ENCODE measurements at regions not wholly inside any gene's neighbourhood (a gene's known extent, or its start where the extent isn't known, plus 50 kb on each side); places are given as distances from the start of the nearest gene placed in this dataset.

GRCh38 chr5:33167541-33167940 is 273.2 kb upstream of the TARS1 start:
- POLR2A ChIA-PET, result interaction anchor here (1.2 kb wide), 1 partner anchor 1140 kb away, joined by 3 read pairs; no protein-coding TSS in a partner anchor
- TF ChIP-seq, protein P1, sequence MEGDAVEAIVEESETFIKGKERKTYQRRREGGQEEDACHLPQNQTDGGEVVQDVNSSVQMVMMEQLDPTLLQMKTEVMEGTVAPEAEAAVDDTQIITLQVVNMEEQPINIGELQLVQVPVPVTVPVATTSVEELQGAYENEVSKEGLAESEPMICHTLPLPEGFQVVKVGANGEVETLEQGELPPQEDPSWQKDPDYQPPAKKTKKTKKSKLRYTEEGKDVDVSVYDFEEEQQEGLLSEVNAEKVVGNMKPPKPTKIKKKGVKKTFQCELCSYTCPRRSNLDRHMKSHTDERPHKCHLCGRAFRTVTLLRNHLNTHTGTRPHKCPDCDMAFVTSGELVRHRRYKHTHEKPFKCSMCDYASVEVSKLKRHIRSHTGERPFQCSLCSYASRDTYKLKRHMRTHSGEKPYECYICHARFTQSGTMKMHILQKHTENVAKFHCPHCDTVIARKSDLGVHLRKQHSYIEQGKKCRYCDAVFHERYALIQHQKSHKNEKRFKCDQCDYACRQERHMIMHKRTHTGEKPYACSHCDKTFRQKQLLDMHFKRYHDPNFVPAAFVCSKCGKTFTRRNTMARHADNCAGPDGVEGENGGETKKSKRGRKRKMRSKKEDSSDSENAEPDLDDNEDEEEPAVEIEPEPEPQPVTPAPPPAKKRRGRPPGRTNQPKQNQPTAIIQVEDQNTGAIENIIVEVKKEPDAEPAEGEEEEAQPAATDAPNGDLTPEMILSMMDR (IDR thresholded peaks at IDR 0.05; ENCODE audit: unreplicated experiment), result no peak
- CTCF ChIA-PET, result interaction anchor here (0.6 kb wide), 1 partner anchor 9 kb away, joined by 3 read pairs; no protein-coding TSS in a partner anchor
- DNase-seq (ENCODE audit: unreplicated experiment), result no peak
- no peak overlapping the region for H3K4me3 Mint-ChIP-seq (ENCODE audit: unreplicated experiment)
- no peaks in the 10 kb centered on the region for H3K36me3 Mint-ChIP-seq (ENCODE audit: insufficient read depth, unreplicated experiment)
- no peaks in the 10 kb centered on the region for H3K4me1 Mint-ChIP-seq (ENCODE audit: insufficient read depth, unreplicated experiment)
- H3K27me3 Mint-ChIP-seq (ENCODE audit: insufficient read depth, unreplicated experiment), result no peaks in the 10 kb centered on the region
- H3K27ac Mint-ChIP-seq (ENCODE audit: low read depth, unreplicated experiment), result no peak overlapping the region
- H3K9me3 Mint-ChIP-seq (ENCODE audit: unreplicated experiment), result peaks cover 15% of the 10 kb centered on the region
- intact Hi-C loops (cut with micrococcal nuclease), result no loop called here
- no TSS peak for BruUV-seq (replicated peaks)

DNA sequence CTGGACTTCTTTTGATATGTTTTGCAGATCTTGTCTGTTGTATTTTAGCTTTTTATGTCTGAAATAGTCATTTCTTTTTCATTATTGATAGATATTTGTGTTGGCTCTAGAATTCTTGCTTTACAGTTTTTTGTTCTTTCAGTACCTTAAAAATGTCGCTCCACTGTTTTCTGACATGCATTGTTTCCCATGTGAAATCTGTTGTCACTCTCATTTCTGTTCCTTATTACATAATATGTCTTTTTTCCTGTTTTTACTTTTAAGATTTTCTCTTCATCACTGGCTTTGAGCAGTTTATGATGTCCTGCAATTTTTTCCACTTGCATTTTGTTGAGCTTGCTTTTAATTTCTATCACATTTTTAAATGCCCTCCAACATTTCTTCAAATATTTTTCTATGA is 270.4 kb upstream of the TARS1 start:
- Mint-ChIP-seq H3K4me3 (ENCODE audit: unreplicated experiment) (no peak overlapping the region), H3K27ac (ENCODE audit: low read depth, unreplicated experiment) (no peak overlapping the region), H3K4me1 (ENCODE audit: insufficient read depth, unreplicated experiment) (no peaks in the 10 kb centered on the region), H3K27me3 (ENCODE audit: insufficient read depth, unreplicated experiment) (no peaks in the 10 kb centered on the region), H3K9me3 (ENCODE audit: unreplicated experiment) (peaks cover 15% of the 10 kb centered on the region), H3K36me3 (ENCODE audit: insufficient read depth, unreplicated experiment) (no peaks in the 10 kb centered on the region)
- POLR2A ChIA-PET, result interaction anchor here (1.1 kb wide), 1 partner anchor 17 kb away, joined by 4 read pairs; no protein-coding TSS in a partner anchor
- TF ChIP-seq, protein P1 (IDR thresholded peaks at IDR 0.05; ENCODE audit: unreplicated experiment), result no peak
- BruUV-seq (replicated peaks), result no TSS peak
- no peak for DNase-seq (ENCODE audit: unreplicated experiment)
- CTCF ChIA-PET, result interaction anchor here (0.6 to 1.1 kb wide), 2 partner anchors 20 to 318 kb away, joined by 3 read pairs; no protein-coding TSS in a partner anchor
- intact Hi-C loops (cut with micrococcal nuclease), result no loop called here

- no peak overlapping the region for H3K27ac Mint-ChIP-seq (ENCODE audit: low read depth, unreplicated experiment)
- no peaks in the 10 kb centered on the region for H3K4me1 Mint-ChIP-seq (ENCODE audit: insufficient read depth, unreplicated experiment)
- TF ChIP-seq, protein P1 (IDR thresholded peaks at IDR 0.05; ENCODE audit: unreplicated experiment), result no peak
- DNase-seq (ENCODE audit: unreplicated experiment), result no peak
- H3K4me3 Mint-ChIP-seq (ENCODE audit: unreplicated experiment), result no peak overlapping the region
- no TSS peak for BruUV-seq (replicated peaks)
- CTCF ChIA-PET, result no interaction called here
- peaks cover 15% of the 10 kb centered on the region for H3K9me3 Mint-ChIP-seq (ENCODE audit: unreplicated experiment)
- H3K36me3 Mint-ChIP-seq (ENCODE audit: insufficient read depth, unreplicated experiment), result no peaks in the 10 kb centered on the region
- H3K27me3 Mint-ChIP-seq (ENCODE audit: insufficient read depth, unreplicated experiment), result no peaks in the 10 kb centered on the region
- intact Hi-C loops (cut with micrococcal nuclease), result no loop called here
- POLR2A ChIA-PET, result no interaction called here
Observed at GRCh38 chr5:33174383-33174782, 266.4 kb upstream of the TARS1 start.

DNA sequence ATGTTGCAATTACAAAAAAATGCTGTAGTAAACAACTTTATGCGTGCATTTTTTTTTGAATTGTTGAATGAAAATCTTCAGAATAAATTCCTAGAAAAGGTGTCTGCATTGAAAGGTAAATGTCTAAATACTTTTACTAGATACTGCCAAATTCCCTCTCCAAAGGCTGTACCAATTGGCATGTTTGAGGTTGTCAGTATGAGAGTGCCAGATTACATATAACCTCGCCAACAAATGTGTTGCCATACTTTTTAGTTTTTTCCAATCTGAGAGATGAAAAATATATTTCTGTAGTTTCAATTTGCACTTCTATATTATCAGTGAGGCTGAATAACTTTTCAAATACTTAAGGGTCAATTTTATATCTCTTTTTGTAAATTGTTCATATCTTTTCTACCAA is 261.5 kb upstream of the TARS1 start:
- Mint-ChIP-seq H3K4me3 (ENCODE audit: unreplicated experiment) (no peak overlapping the region), H3K27ac (ENCODE audit: low read depth, unreplicated experiment) (no peak overlapping the region), H3K9me3 (ENCODE audit: unreplicated experiment) (no peaks in the 10 kb centered on the region), H3K4me1 (ENCODE audit: insufficient read depth, unreplicated experiment) (no peaks in the 10 kb centered on the region), H3K27me3 (ENCODE audit: insufficient read depth, unreplicated experiment) (no peaks in the 10 kb centered on the region), H3K36me3 (ENCODE audit: insufficient read depth, unreplicated experiment) (no peaks in the 10 kb centered on the region)
- TF ChIP-seq, protein P1 (IDR thresholded peaks at IDR 0.05; ENCODE audit: unreplicated experiment), result no peak
- BruUV-seq (replicated peaks), result no TSS peak
- intact Hi-C loops (cut with micrococcal nuclease), result no loop called here
- CTCF ChIA-PET, result interaction anchor here (0.7 to 2.8 kb wide), 6 partner anchors 59 to 948 kb away, joined by 3 to 17 read pairs (median 3); no protein-coding TSS in a partner anchor
- DNase-seq (ENCODE audit: unreplicated experiment), result no peak
- POLR2A ChIA-PET, result interaction anchor here (0.6 to 1.3 kb wide), 3 partner anchors 121 to 245 kb away, joined by 3 to 4 read pairs (median 3); no protein-coding TSS in a partner anchor
